ENCODE measurements at regions not wholly inside any gene's neighbourhood (a gene's known extent, or its start where the extent isn't known, plus 50 kb on each side); places are given as distances from the start of the nearest gene placed in this dataset.

DNA sequence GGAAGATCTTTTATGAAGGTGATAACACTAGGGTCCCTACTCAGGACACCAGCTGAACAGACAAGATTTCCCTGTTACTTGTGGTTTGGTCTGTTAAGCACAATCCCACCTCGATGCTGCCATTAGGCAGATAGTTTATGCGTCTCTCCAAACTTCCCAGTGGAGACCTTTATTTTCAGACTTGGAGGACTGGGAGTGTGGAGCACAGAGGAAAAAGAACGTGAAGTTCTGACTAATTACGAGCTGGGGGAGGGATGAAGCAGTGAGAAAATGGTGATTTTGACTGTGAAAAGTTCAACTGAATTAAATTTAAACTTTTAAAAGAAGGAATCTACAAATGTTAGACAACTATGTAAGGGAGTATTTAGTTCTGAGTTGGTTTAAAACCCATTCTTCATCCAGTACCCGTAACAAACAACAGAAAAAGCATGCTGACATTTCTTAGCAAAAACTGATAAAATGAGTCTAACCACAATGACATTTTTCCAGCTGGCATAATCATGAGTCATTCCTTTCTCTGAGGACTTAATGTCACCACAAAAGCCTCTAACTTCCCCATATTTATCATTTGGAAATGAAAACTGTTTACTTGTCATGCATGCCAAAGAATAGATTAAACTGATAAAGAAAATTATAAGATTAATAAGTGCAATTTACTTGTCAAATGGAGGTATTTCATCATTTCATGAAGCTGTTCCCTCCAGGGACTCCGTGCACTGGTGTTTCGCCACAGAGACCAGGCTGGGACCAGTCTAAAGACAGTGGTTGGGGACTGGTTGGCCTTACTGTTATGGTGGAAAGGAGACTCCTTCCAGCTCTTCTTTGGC, 113.3 kb upstream of the SSTR4 start:
- TF ChIP-seq, protein P1, sequence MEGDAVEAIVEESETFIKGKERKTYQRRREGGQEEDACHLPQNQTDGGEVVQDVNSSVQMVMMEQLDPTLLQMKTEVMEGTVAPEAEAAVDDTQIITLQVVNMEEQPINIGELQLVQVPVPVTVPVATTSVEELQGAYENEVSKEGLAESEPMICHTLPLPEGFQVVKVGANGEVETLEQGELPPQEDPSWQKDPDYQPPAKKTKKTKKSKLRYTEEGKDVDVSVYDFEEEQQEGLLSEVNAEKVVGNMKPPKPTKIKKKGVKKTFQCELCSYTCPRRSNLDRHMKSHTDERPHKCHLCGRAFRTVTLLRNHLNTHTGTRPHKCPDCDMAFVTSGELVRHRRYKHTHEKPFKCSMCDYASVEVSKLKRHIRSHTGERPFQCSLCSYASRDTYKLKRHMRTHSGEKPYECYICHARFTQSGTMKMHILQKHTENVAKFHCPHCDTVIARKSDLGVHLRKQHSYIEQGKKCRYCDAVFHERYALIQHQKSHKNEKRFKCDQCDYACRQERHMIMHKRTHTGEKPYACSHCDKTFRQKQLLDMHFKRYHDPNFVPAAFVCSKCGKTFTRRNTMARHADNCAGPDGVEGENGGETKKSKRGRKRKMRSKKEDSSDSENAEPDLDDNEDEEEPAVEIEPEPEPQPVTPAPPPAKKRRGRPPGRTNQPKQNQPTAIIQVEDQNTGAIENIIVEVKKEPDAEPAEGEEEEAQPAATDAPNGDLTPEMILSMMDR (IDR thresholded peaks at IDR 0.05): no peak
- TF ChIP-seq EZH2 (IDR thresholded peaks at IDR 0.05; ENCODE audit: borderline replicate concordance, insufficient read depth, low read depth, low read length, poor library complexity, severe bottlenecking): no peak
